ENCODE measurements at regions not wholly inside any gene's neighbourhood (a gene's known extent, or its start where the extent isn't known, plus 50 kb on each side); places are given as distances from the start of the nearest gene placed in this dataset.

- Mint-ChIP-seq H3K4me3 (no peak overlapping the region), H3K36me3 (ENCODE audit: insufficient read depth in 1 of 3, low read depth in 3 of 3) (no peaks in the 10 kb centered on the region; a peak in 1 of 7 replicates), H3K4me1 (peaks cover 7 to 24% of the 10 kb centered on the region in 2 experiments), H3K27me3 (ENCODE audit: low read depth) (peaks cover 4% of the 10 kb centered on the region; the same call in 1 of the 2 replicates), H3K9me3 (no peaks in the 10 kb centered on the region), H3K27ac (no peak overlapping the region; a peak in 1 of 7 replicates)
- H2AK5ac ChIP-seq (ENCODE audit: insufficient read length, low read length): no peak overlapping the region
- H3K18ac ChIP-seq (ENCODE audit: insufficient read length, low read depth, low read length): no peak overlapping the region
- no peak overlapping the region for H2BK15ac ChIP-seq (ENCODE audit: low read depth, low read length)
- H3K14ac ChIP-seq (ENCODE audit: insufficient read depth, low read length): no peak overlapping the region
- H3K79me1 ChIP-seq (ENCODE audit: insufficient read depth, low read depth, low read length, poor library complexity, severe bottlenecking): no peaks in the 10 kb centered on the region
- no peak overlapping the region for H3K9ac ChIP-seq (ENCODE audit: extremely low read depth, insufficient read length, low read length)
- WGBS (ENCODE audit: extremely low coverage, insufficient read length, low lambda C conversion rate): no CpG with 5 or more reads among the region's 4 CpGs
- no peak overlapping the region for H3K4ac ChIP-seq (ENCODE audit: low read depth, low read length)
- no peak overlapping the region for H2AFZ ChIP-seq (ENCODE audit: low read length)
- TF ChIP-seq CTCF (conservative IDR thresholded peaks at IDR 0.05): no peak
- no peak overlapping the region for H3K23ac ChIP-seq (ENCODE audit: insufficient read length, low read depth, low read length)
- no peak overlapping the region for H3K56ac ChIP-seq (ENCODE audit: insufficient read length, low read depth, low read length)
- H4K8ac ChIP-seq (replicated peaks; ENCODE audit: insufficient read length, low read depth, low read length): no peak overlapping the region
- no peaks in the 10 kb centered on the region for H3K23me2 ChIP-seq (ENCODE audit: insufficient read length, low read depth, low read length, poor library complexity, severe bottlenecking)
- H2BK120ac ChIP-seq (ENCODE audit: low read depth, low read length, poor library complexity, severe bottlenecking): no peak overlapping the region
- H3K27me3 ChIP-seq (ENCODE audit: insufficient read depth, low read length): no peaks in the 10 kb centered on the region
- H3K9me3 ChIP-seq (ENCODE audit: control insufficient read depth, low read depth, low read length): no peaks in the 10 kb centered on the region
- no peak overlapping the region for H4K5ac ChIP-seq (ENCODE audit: insufficient read length, low read depth, low read length)
- no peak overlapping the region for H2BK12ac ChIP-seq (ENCODE audit: insufficient read length, low read depth, low read length)
- no peak for DNase-seq
- H3K4me1 ChIP-seq (ENCODE audit: insufficient read depth, low read length): no peaks in the 10 kb centered on the region
- H2BK20ac ChIP-seq (ENCODE audit: low read depth, low read length, poor library complexity, severe bottlenecking): no peak overlapping the region
- no peaks in the 10 kb centered on the region for H3K79me2 ChIP-seq (ENCODE audit: insufficient read depth, low read length)
- no peak overlapping the region for H2BK5ac ChIP-seq (ENCODE audit: insufficient read length, low read length)
- H4K20me1 ChIP-seq (ENCODE audit: control insufficient read depth, insufficient read depth, insufficient read length): no peaks in the 10 kb centered on the region
- no peak overlapping the region for H3K27ac ChIP-seq (ENCODE audit: insufficient read length, low read depth, low read length)
- no peak overlapping the region for H4K91ac ChIP-seq (ENCODE audit: insufficient read length, low read depth, low read length)
- no peak overlapping the region for H3K4me2 ChIP-seq (ENCODE audit: insufficient read depth, insufficient read length, low read length)
- no peak overlapping the region for H3T11ph ChIP-seq (ENCODE audit: low read length)
Observed at GRCh38 chr7:42852531-42852930, 59.3 kb downstream of the C7orf25 start.
